GM12878 (cell line): ENCODE measurements at regions not wholly inside any gene's neighbourhood (a gene's known extent, or its start where the extent isn't known, plus 50 kb on each side); places are given as distances from the start of the nearest gene placed in this dataset.

Experiments used
- ATAC-seq: fragments of 200-7000 bp; cut with Tn5 transposase; 3 replicates; pipeline ENCODE4 v1.9.1; 2020; ENCODE audit warnings: mild to moderate bottlenecking, moderate library complexity
- BruUV-seq: library from RNA; stranded (reverse); fragments of 400-500 nt; replicated peaks from 2 replicates; lab custom pipeline; 2021; lab: Mats Ljungman, UMichigan
- CTCF ChIA-PET: fragments of 300-600 bp; sonication (Branson Sonifier 250); formaldehyde crosslinking; extraction: SDS; loops from one replicate; lab custom pipeline; 2021; ENCODE audit warnings: inconsistent platforms; lab: Yijun Ruan, JAX
- POLR2A ChIA-PET: fragments of 350-600 bp; formaldehyde crosslinking; extraction: SDS; loops from one replicate; lab custom pipeline; 2021; ENCODE audit warnings: inconsistent platforms; lab: Charles Lee
- RAD21 ChIA-PET: fragments of 300-600 bp; sonication (Branson Sonifier 250); formaldehyde crosslinking; loops from one replicate; lab custom pipeline; 2023; ENCODE audit warnings: antibody characterized with exemption; ENCODE audit not compliant: unreplicated experiment; lab: Charles Lee
- SMC1A ChIA-PET: fragments of 300-600 bp; sonication (Branson Sonifier 250); formaldehyde crosslinking; loops from one replicate; lab custom pipeline; 2023; ENCODE audit not compliant: unreplicated experiment, uncharacterized antibody; lab: Charles Lee
- DNase-seq: peaks from one replicate; pipeline ENCODE4 v3.0.0-alpha.2; 2011; ENCODE audit warnings: low read depth, low spot score
- FAIRE-seq: peaks from 3 replicates; lab custom pipeline; 2011; peaks lifted over from hg19 to GRCh38; lab: Jason Lieb, UNC
- H2AFZ ChIP-seq: 2 replicates; pipeline ENCODE4 v1.6.0; 2011; ENCODE audit warnings: low read depth, low read length, control low read depth; ENCODE audit not compliant: control insufficient read depth
- H3K27ac ChIP-seq: 2 replicates; pipeline ENCODE4 v1.5.1; 2011; ENCODE audit warnings: control low read depth; ENCODE audit not compliant: control insufficient read depth, insufficient read depth
- H3K27me3 ChIP-seq, 2 experiments: replicated peaks in 1 of 2; 2 replicates each; pipeline versions ENCODE4 v1.6.0 to v1.6.1; 2011; ENCODE audit warnings: low read length in 1 of 2; ENCODE audit not compliant: control insufficient read depth in 2 of 2, insufficient read depth in 2 of 2
- H3K36me3 ChIP-seq, 2 experiments: 2 replicates each; pipeline ENCODE4 v1.5.1; 2011; ENCODE audit warnings: low read length in 1 of 2; ENCODE audit not compliant: control insufficient read depth in 2 of 2, insufficient read depth in 2 of 2
- H3K4me1 ChIP-seq: 2 replicates; pipeline ENCODE4 v1.6.1; 2011; ENCODE audit warnings: mild to moderate bottlenecking, low read length, moderate library complexity, mixed read lengths; ENCODE audit not compliant: control insufficient read depth, insufficient read depth
- H3K4me2 ChIP-seq: 2 replicates; pipeline ENCODE4 v1.6.0; 2011; ENCODE audit warnings: control low read depth; ENCODE audit not compliant: control insufficient read depth, insufficient read depth
- H3K4me3 ChIP-seq: fragments of 200-600 bp; sonication (generic); 2 replicates; pipeline ENCODE4 v1.5.1; 2016
- H3K79me2 ChIP-seq: 2 replicates; pipeline ENCODE4 v1.6.0; 2011; ENCODE audit warnings: low read length; ENCODE audit not compliant: control insufficient read depth, insufficient read depth
- H3K9ac ChIP-seq: 2 replicates; pipeline ENCODE4 v1.8.0; 2011; ENCODE audit warnings: low read length, control low read depth, mixed read lengths; ENCODE audit not compliant: control insufficient read depth, insufficient read depth
- H3K9me3 ChIP-seq: replicated peaks from 3 replicates; pipeline ENCODE4 v1.5.1; 2011; ENCODE audit warnings: mild to moderate bottlenecking, low read length; ENCODE audit not compliant: control insufficient read depth, insufficient read depth
- H4K20me1 ChIP-seq: 2 replicates; pipeline ENCODE4 v1.6.0; 2011; ENCODE audit not compliant: control insufficient read depth, insufficient read depth
- BACH1 ChIP-seq: fragments of 450-650 bp; IDR thresholded peaks from 2 replicates; pipeline ENCODE4 v1.6.1; 2017; ENCODE audit warnings: mild to moderate bottlenecking, borderline replicate concordance
- BRCA1 ChIP-seq: IDR thresholded peaks from 2 replicates; pipeline ENCODE4 v1.6.1; 2011; ENCODE audit warnings: low read depth, low read length, improper control_type of control experiment
- CEBPZ ChIP-seq: fragments of 150-350 bp; IDR thresholded peaks from 2 replicates; pipeline ENCODE4 v1.6.1; 2016; ENCODE audit warnings: low read depth, low read length
- EED ChIP-seq: sonication (generic); IDR thresholded peaks from 2 replicates; pipeline ENCODE4 v1.6.1; 2016; ENCODE audit warnings: antibody characterized with exemption, low read depth
- JUNB ChIP-seq: IDR thresholded peaks from 2 replicates; pipeline ENCODE4 v1.6.1; 2016; ENCODE audit warnings: antibody characterized with exemption, mild to moderate bottlenecking
- KAT2A ChIP-seq: conservative IDR thresholded peaks from 2 replicates; pipeline ENCODE4 v1.6.1; 2011; ENCODE audit warnings: low read depth, low read length; ENCODE audit not compliant: control insufficient read depth
- MAX ChIP-seq: IDR thresholded peaks from 2 replicates; pipeline ENCODE4 v1.6.1; 2012; ENCODE audit warnings: low read depth, low read length, improper control_type of control experiment
- MTA3 ChIP-seq: IDR thresholded peaks from 2 replicates; pipeline ENCODE4 v1.6.1; 2012; ENCODE audit warnings: low read length, inconsistent platforms, borderline replicate concordance
- NR2C1 ChIP-seq: fragments of 450-650 bp; IDR thresholded peaks from 2 replicates; pipeline ENCODE4 v1.6.1; 2017; ENCODE audit warnings: antibody characterized with exemption, mild to moderate bottlenecking, moderate library complexity
- POLR2AphosphoS2 ChIP-seq: IDR thresholded peaks from 2 replicates; pipeline ENCODE4 v1.6.1; 2011; ENCODE audit warnings: low read depth, mild to moderate bottlenecking, low read length, improper control_type of control experiment, moderate library complexity
- RELA ChIP-seq: fragments of 450-650 bp; IDR thresholded peaks from 2 replicates; pipeline ENCODE4 v1.8.0; 2014; ENCODE audit warnings: borderline replicate concordance; ENCODE audit not compliant: partially characterized antibody
- SIX5 ChIP-seq: IDR thresholded peaks from 2 replicates; pipeline ENCODE4 v1.6.1; 2011; ENCODE audit warnings: mild to moderate bottlenecking, low read depth, low read length, moderate library complexity; ENCODE audit not compliant: severe bottlenecking
- SMAD5 ChIP-seq: IDR thresholded peaks from 2 replicates; pipeline ENCODE4 v1.6.1; 2016; ENCODE audit warnings: antibody characterized with exemption, low read depth
- TCF12 ChIP-seq: IDR thresholded peaks from 2 replicates; pipeline ENCODE4 v1.6.1; 2011; ENCODE audit warnings: low read depth, mild to moderate bottlenecking, low read length
- ZNF207 ChIP-seq: fragments of 450-650 bp; IDR thresholded peaks from 2 replicates; pipeline ENCODE4 v1.6.1; 2014; ENCODE audit warnings: antibody characterized with exemption, mild to moderate bottlenecking, borderline replicate concordance
- ZNF217 ChIP-seq: fragments of 450-650 bp; IDR thresholded peaks from 2 replicates; pipeline ENCODE4 v1.6.1; 2017; ENCODE audit warnings: antibody characterized with exemption, mild to moderate bottlenecking
- ZNF274 ChIP-seq: IDR thresholded peaks from one replicate; pipeline ENCODE4 v1.8.0; 2011; ENCODE audit not compliant: insufficient read length, insufficient read depth
- in situ Hi-C: fragments of 300-500 bp; cut with MboI; formaldehyde crosslinking; loops from 9 replicates; pipeline ENCODE4 v1.14.3; 2018; ENCODE audit warnings: mixed read lengths
- intact Hi-C: fragments of 100-400 bp; cut with micrococcal nuclease; formaldehyde crosslinking; loops from one replicate; pipeline ENCODE4 v1.14.2; 2022; ENCODE audit not compliant: unreplicated experiment
- TF ChIP-seq, protein P1 (sequence below): IDR thresholded peaks from 2 replicates; pipeline ENCODE4 v1.6.1; 2011; ENCODE audit warnings: low read depth, low read length, improper control_type of control experiment, borderline replicate concordance
- TF ChIP-seq, protein P2 (sequence below): fragments of 450-650 bp; IDR thresholded peaks from 2 replicates; pipeline ENCODE4 v1.6.1; 2018; ENCODE audit warnings: mild to moderate bottlenecking, low read depth, moderate library complexity; ENCODE audit not compliant: partially characterized antibody

GRCh38 chr3:5344707-5345106 lies 157.2 kb downstream of the EDEM1 start (continued):
- TF ChIP-seq CEBPZ (no peak), ZNF274 (no peak), ZNF207 (no peak)

DNA sequence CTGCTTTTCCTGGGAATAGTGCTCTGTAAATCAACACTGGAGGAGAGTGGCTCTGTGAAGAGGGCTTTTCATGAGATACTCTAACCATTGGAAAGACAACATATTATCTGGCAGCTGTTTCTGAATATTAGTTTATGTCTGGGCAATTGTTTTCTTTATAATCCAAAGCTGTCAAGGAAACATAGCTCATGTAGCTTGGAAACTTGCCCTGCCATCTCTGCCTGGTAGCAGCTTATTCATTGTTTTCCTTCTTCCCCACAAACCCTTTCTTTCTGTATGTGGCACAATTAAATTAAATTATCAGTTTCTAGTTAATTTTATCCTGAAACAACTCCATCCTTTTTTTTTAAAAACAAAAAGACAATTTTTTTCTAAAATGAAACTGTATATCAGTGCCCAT lies 160.0 kb downstream of the EDEM1 start:
- Histone ChIP-seq H4K20me1 (no peaks in the 10 kb centered on the region), H3K27me3 (no peaks in the 10 kb centered on the region), H3K36me3 (no peaks in the 10 kb centered on the region), H3K9ac (no peak overlapping the region), H3K4me1 (no peaks in the 10 kb centered on the region), H3K4me3 (no peak overlapping the region), H2AFZ (no peak overlapping the region), H3K4me2 (no peak overlapping the region), H3K27ac (no peak overlapping the region), H3K79me2 (no peaks in the 10 kb centered on the region), H3K9me3 (no peaks in the 10 kb centered on the region)
- BruUV-seq, result no TSS peak
- SMC1A ChIA-PET, result interaction anchor here (0.7 to 0.9 kb wide), 2 partner anchors 10 to 247 kb away, joined by 3 to 4 read pairs; no protein-coding TSS in a partner anchor
- in situ Hi-C loops, result no loop called here
- CTCF ChIA-PET, result interaction anchor here (1.2 to 1.5 kb wide), 2 partner anchors 14 to 78 kb away, joined by 3 to 5 read pairs; no protein-coding TSS in a partner anchor
- RAD21 ChIA-PET, result no interaction called here
- DNase-seq (no peak), FAIRE-seq (no peak), ATAC-seq (no peak)
- POLR2A ChIA-PET, result no interaction called here
- intact Hi-C loops, result no loop called here
- TF ChIP-seq EED (no peak), KAT2A (no peak), BRCA1 (no peak), ZNF217 (no peak), RELA (no peak), JUNB (no peak), SIX5 (no peak), SMAD5 (no peak), MAX (no peak), NR2C1 (no peak), MTA3 (no peak), POLR2AphosphoS2 (no peak), TCF12 (no peak), BACH1 (no peak)
- TF ChIP-seq, protein P1, sequence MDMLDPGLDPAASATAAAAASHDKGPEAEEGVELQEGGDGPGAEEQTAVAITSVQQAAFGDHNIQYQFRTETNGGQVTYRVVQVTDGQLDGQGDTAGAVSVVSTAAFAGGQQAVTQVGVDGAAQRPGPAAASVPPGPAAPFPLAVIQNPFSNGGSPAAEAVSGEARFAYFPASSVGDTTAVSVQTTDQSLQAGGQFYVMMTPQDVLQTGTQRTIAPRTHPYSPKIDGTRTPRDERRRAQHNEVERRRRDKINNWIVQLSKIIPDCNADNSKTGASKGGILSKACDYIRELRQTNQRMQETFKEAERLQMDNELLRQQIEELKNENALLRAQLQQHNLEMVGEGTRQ, result no peak
- TF ChIP-seq, protein P2, sequence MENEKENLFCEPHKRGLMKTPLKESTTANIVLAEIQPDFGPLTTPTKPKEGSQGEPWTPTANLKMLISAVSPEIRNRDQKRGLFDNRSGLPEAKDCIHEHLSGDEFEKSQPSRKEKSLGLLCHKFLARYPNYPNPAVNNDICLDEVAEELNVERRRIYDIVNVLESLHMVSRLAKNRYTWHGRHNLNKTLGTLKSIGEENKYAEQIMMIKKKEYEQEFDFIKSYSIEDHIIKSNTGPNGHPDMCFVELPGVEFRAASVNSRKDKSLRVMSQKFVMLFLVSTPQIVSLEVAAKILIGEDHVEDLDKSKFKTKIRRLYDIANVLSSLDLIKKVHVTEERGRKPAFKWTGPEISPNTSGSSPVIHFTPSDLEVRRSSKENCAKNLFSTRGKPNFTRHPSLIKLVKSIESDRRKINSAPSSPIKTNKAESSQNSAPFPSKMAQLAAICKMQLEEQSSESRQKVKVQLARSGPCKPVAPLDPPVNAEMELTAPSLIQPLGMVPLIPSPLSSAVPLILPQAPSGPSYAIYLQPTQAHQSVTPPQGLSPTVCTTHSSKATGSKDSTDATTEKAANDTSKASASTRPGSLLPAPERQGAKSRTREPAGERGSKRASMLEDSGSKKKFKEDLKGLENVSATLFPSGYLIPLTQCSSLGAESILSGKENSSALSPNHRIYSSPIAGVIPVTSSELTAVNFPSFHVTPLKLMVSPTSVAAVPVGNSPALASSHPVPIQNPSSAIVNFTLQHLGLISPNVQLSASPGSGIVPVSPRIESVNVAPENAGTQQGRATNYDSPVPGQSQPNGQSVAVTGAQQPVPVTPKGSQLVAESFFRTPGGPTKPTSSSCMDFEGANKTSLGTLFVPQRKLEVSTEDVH, result no peak
